NCI-H524 treated with DMSO at 0.1 percent for 48 hours (cell line): ENCODE measurements at regions not wholly inside any gene's neighbourhood (a gene's known extent, or its start where the extent isn't known, plus 50 kb on each side); places are given as distances from the start of the nearest gene placed in this dataset.

Source experiments
- DNase-seq: peaks from one replicate; lab custom pipeline; 2025; lab: John Stamatoyannopoulos, UW

- no peak for DNase-seq
Measured at GRCh38 chr6:169945117-169945516, 193.7 kb downstream of the ERMARD start.

DNA sequence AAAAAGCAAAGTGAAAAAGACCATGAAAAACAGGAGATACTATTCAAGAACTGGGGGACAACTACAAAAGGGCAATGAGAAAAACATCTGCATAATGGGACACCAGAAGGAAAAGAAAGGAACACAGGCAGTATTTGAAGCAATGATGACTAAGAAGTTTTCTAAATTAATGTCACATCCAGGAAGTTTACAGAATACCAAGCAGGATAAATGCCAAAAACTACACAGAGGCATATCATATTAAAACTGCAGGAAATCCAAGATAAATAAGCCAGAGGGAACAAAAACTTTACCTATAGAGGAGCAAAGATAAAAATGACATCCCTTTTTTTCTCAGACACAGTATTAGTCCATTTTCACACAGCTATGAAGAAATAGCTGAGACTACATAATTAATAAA is 193.0 kb downstream of the ERMARD start:
- no peak for DNase-seq

DNA sequence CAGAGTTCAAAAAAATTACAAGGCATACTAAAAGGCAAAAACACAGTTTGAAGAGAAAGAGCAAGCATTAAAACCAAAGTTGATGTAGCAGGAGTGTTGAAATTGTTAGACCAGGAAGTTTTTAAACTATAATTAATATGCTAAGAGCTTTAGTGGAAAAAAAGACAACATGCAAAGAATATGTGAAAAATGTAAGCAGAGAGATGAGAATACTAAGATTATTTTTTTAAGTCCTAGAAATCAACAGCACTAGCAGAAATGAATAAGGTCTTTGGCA is 192.6 kb downstream of the ERMARD start:
- DNase-seq, result no peak

DNA sequence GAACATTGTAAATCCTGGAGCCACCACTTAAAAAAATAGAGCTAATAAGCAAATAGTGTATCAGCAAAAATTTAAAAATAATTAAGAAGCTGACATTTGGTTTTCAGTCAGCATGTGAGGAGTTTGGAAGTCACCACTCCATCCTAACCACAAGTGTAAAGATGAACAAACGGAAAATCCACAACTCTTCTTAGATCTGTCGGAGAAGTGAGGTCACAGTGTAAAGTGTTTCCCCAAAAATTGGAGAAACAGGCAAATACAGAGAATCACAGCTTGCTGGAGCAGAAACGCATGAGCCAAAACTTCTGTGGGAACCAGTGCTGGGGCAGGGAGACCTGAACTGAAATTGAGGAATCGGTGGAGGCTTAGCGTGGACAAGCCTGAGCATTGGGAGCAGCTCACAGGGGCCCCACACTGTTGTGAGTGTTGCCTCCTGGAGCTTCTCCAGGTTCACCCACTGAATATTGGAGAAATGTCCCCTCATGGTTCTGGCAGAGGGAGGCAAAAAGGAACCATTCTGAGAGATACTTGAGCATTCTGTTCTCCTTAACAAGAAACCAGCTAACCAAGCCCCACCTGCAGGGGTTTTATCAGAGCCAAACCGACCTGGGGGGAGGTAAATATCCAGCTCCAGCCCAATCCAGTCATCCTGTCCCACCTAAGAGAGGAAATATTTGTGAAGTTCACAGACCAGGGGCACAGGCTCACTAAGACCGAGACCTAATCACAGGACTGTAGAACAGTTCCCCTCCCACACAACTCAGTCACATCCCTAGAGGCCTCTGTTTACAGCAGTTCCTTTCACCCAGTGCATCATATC is 192.0 kb downstream of the ERMARD start:
- DNase-seq, result no peak

- DNase-seq, result no peak
Measured at GRCh38 chr6:169942173-169942572, 190.8 kb downstream of the ERMARD start.

DNA sequence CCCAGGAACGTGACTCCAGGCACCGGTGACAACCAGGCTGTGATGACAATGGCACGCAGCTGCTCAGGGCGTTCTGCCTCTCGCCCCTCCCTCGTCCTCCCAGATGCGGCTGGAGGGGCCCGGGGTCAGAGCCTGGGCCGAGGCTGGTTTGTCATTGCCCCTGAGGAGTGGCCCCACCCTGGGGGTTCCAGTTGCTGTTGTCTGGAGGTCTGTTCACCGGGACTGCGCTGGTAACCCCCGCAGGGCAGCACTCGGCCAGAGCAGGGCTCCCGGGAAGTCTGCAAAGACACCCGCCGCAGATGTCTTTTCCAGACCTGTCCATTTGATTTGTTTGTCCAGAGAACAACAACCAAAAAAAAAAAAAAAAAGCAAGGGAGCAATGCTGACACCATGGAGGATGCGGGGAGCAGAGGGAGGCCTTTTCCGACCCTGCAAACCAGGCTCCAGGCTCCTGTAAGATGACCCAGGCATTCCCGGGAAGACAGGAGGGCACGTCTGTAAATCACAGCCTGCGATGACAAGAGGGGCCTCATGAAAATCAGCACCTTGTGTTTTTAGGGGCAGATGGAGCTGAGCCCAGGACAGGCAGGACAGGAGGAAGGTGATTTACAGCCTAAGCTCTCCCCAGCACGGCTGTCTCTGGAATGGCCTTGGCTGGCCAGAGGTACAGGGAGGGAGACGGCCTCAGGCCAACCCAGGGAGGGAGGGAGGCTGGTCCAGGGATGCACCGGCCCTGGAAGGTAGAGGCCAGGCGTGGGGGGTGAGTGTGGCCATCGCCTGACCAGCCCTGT is 189.3 kb downstream of the ERMARD start:
- DNase-seq, result no peak

GRCh38 chr6:169939554-169940164 is 188.2 kb downstream of the ERMARD start:
- no peak for DNase-seq

DNA sequence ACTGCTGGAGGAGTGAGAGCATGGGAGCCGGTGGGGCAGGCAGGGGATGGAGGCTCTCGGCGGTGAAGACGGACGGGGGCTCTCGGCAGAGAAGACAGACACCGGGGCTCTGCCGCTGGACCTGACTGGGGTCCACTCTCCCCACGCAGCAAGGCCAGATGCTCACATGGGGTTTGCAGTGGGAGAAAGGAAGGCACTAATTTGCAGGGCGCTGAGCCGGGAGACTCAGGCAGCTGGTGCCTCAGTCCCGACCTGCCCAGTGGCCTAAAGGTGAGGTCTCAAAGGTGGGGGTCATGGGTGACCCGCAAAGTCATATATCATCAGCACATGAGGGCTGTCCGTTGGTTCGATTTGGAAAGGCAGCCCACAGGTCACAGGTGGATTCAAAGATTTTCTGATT is 187.3 kb downstream of the ERMARD start:
- DNase-seq, result no peak

DNA sequence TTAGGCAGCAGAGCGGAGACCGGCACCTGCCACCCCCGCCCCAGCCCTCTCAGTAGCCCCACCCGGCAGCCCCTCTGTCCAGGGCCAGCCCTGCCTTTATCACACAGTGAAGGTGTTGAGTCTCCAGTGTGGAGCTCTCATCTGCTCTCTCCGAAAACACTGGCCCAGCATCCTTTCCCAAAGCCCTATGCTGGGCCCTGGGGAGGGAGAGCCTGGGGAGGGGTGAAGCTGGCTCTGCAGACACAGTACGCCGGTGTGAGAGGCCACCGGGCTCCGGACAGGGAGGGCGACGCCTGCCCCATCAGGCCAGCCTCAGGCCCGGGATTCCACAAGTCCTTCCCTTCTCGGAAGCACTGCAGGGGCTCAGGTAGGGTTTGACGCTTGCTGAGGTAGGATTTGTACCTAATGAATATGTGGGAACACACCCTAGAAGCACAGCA is 186.9 kb downstream of the ERMARD start:
- no peak for DNase-seq

GRCh38 chr6:169937389-169938261 is 186.2 kb downstream of the ERMARD start:
- DNase-seq, result no peak

- no peak for DNase-seq
Measured at GRCh38 chr6:169936355-169936975, 185.0 kb downstream of the ERMARD start.

DNA sequence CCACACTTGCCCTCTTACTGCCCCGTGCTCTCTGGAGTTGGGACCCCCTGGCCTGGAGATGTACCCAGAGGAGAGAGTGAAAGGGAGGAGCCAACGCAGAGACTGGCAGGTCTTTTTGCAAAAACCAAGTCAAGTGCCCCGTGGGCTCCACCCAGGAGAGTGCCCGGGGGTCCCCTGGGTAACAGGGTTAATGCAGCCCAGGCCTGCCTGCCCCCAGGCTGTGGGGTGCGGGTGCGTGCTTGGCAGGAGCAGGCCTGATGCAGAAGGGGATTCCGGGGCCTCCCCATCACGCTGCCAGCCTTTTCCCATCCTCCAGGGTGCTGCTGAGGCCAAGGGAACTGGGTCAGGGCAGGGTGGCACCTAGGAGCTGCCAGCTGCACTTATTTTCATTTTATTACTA is 184.4 kb downstream of the ERMARD start:
- no peak for DNase-seq

DNA sequence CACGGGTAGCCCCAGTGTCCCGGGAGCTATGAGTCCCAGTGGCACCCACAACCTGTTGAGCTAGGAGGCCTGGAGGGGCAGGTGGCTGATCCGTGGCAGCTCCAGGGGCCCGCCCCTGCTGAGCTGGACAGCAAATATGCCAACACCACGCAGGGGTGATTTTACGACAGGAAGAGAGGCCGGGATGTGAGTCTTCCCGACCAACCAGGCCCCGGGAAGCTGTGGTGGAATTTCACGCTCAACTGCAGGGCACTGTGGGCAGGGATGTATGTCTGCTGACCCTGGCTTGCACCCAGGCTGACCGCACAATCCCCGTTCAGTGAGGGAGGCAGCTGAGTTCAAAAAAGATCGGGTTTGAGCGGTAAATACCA is 183.9 kb downstream of the ERMARD start:
- DNase-seq, result no peak

- no peak for DNase-seq
Measured at GRCh38 chr6:169934699-169935347, 183.4 kb downstream of the ERMARD start.

- DNase-seq, result no peak
Measured at GRCh38 chr6:169933839-169934698, 182.6 kb downstream of the ERMARD start.

GRCh38 chr6:169933251-169933821 is 181.9 kb downstream of the ERMARD start:
- no peak for DNase-seq

GRCh38 chr6:169932491-169932890 is 181.1 kb downstream of the ERMARD start:
- no peak for DNase-seq

DNA sequence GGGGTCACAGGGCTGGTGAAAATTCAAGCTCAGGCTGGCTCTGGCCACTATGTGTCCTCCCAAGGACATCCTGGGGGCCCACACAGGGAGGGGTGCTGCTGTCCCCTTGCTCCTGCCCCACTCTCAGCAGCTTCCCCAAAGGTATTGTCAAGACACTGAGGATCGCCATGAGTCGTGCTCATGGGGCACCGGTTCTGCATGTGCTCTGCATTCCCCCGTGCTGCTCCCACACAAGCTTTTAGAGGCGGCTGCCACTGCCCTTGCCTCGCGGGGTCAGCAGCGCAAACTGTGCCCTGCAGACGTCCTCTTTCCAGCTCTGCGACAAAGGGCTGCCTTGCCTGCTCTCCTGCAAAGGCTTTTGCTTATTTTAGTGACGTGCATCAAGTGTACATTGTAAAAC is 179.8 kb downstream of the ERMARD start:
- no peak for DNase-seq

DNA sequence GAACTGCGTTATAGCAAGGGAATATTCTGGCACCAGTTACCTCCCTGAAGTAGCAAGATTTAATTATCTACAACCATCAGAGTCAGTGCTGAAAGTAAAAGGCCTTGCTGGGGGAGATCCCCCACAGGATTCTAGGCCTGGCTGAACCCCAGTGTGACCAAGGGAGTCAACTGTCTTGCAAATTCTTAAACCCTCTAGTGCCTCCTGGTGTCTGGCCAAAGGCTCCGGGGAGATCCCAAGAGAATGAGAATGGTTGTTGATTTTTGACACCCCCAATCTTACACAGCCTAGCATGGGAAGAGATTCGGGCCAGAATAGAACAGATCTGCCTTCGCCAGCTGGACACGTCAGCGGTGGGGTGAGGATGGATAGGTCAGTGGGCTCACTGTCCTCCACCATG is 179.4 kb downstream of the ERMARD start:
- no peak for DNase-seq

- DNase-seq, result no peak
Measured at GRCh38 chr6:169927711-169928110, 176.3 kb downstream of the ERMARD start.
